Superior temporal gyrus (tissue), 1 donor: ENCODE measurements at regions not wholly inside any gene's neighbourhood (a gene's known extent, or its start where the extent isn't known, plus 50 kb on each side); places are given as distances from the start of the nearest gene placed in this dataset.
A peak's percentile ranks its signal among the peaks of the same experiment; 100 is the strongest.
"Not testable (repeated sequence)": the region's sequence is repeated elsewhere in the genome, so short reads cannot be mapped to it uniquely, and the experiment has no call there.

Source experiments
- DNase-seq: peaks from one replicate; pipeline ENCODE4 v3.0.0-alpha.2; 2016; ENCODE audit errors: extremely low spot score

DNA sequence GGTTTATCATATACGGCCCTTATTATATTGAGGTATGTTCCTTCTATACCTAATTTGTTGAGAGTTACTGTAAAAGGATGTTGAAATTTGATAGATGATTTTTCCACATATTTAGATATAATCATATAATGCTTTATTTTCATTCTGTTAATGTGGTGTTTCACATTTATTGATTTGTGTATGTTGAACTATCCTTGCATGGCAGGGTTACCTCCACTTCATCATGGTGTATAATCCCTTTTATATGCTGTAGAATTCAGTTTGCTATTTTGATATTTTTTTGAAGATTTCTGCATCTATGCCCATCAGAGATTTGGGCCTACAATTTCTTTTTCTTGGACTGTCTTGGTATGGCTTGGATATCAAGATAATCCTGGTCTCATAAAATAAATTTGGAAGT lies 355.5 kb downstream of the EDEM1 start:
- DNase-seq: no peak

DNA sequence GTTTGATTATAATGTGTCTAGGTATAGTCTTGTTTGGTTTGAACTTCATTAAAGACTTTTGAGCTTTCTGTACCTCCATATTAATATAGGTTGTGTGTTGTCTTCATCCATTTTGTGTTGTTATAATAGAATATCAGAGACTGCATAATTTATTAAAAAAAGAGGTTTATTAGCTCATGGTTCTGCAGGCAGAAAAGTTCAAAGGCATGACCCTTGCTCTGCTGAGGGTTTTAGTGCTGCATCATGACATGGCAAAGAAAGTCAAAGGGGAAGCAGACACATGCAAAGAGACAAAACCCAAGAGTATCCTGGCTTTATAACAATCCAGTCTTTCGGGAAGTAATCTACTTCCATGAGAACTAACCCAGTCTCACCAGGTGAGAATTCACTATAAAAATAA lies 358.2 kb downstream of the EDEM1 start:
- no peak for DNase-seq

DNA sequence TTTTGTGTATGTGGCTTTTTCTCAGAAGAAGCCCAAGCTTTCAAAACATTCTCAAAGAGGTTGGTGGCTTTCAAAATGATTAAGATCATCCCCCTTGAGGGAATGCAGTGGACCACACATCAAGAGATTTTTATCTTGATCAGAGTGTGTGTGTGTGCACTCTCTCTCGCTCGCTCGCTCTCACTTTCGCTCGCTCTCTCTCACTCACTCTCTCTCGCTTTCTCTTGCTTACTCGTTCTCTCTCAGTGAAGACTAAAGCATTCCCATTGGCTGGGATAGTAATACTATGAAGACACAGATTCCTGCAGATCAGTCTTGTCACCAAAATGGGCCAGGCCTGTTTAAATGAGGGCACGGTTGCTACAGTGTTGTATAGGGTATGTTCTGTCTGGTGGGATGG lies 365.7 kb downstream of the EDEM1 start:
- no peak for DNase-seq

- DNase-seq: no peak
Measured at GRCh38 chr3:5554245-5554747, 366.8 kb downstream of the EDEM1 start.

GRCh38 chr3:5560199-5560598 lies 372.7 kb downstream of the EDEM1 start:
- no peak for DNase-seq

DNA sequence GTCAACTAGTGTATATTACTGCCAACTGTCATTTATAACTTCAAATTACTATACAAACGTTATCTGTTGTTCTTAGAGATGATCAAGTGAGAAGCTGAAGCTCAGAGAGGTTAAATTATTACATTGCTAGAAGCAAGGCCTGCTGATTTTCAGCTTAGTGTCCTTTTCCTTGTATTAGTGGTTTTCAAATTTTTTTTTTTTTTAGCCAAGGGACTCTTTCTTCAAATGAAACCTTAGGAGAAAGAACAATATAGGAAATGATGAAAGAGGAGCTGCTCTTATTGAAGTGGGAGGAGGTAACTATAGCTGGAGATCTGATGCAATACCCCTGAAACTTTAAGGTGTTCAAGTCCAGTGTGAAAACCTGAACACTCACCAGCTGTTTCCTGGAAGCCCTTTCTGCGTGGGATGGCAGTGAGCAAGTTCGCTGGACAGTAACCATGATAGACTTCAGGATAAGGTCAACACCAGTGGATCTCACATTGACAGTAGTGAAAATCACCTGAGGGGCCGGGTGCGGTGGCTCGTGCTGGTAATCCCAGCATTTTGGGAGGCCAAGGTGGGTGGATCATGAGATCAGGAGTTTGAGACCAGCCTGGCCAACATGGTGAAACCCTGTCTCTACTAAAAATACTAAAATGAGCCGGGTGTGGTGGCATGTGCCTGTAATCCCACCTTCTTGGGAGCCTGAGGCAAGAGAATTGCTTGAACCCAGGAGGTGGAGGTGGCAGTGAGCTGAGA lies 376.2 kb downstream of the EDEM1 start:
- DNase-seq: no peak

DNA sequence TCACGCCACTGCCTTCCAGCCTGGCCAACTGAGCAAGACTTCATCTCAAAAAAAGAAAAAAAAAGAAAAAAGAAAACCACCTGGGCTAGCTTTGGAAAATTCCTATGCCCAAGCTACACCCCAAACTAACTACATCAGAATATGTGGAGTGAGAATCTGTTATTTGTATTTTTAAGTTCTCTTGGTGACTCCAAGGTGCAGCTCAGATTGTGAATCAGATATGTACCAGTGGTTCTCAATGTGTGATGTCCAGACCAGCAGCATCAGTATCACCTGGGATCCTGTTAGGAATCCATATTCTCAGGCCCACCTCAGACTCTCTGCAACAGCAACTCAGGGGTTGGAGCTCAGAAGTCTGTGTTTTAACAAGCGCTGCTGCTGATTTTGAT lies 376.8 kb downstream of the EDEM1 start:
- no peak for DNase-seq

DNA sequence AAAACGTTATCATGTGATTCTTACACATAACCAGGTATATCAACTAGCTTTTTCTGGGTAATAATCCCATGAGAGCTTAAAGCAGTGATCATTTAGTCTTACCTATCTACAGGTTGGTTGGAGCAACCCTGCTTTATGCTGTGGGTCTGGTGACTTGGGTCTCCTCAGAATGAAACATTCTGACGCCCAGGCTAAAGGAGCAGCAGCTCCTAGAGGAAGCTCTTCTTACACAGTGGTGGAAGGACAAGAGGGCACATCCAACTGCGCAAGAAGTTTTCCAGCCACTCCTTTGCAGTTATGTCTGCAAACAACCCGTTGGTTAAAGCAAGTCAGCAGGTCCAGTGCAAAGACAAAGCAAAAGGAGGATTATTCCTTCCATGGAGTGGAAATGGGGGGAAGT lies 377.5 kb downstream of the EDEM1 start:
- no peak for DNase-seq

- DNase-seq: no peak
Measured at GRCh38 chr3:5567113-5567512, 379.6 kb downstream of the EDEM1 start.

DNA sequence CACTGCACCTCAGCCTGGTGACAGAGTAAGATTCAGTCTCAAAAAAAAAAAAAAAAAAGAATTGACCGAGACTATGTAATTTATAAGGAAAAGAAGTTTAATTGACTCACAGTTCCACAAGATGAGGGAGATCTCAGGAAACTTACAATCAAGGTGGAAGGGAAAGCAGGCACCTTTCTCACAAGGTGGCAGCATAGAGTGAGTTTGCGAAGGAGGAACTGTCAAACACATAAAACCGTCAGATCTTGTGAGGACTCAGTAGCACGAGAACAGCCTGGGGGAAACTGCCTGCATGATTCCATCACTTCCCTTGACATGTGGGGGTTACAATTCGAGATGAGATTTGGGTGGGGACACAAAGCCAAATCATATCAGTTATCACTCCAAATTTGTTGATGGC lies 380.9 kb downstream of the EDEM1 start:
- DNase-seq: no peak

- no peak for DNase-seq
Measured at GRCh38 chr3:5569152-5569551, 381.6 kb downstream of the EDEM1 start.

DNA sequence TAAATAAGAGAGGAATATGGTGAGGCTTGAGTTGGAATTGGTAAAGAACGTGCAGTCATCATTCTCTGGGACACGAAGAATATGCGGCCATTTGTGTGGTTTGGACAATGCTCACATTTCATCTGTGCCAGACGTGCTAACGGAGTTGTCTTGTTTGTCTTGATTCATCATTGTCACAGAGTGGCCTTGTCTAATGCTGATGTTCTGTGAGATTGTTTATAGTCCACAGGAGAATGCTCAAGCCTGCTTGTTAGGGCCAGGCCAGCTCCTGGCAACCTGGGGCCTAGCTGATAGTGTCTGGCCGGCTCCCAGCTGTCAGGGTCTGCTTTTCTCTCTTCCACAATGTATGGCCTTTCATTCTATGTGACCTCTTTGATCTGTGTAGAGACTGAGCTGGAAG lies 384.7 kb downstream of the EDEM1 start:
- DNase-seq: peak; percentile 51

- no peak for DNase-seq
Measured at GRCh38 chr3:5576277-5577011, 388.9 kb downstream of the EDEM1 start.

DNA sequence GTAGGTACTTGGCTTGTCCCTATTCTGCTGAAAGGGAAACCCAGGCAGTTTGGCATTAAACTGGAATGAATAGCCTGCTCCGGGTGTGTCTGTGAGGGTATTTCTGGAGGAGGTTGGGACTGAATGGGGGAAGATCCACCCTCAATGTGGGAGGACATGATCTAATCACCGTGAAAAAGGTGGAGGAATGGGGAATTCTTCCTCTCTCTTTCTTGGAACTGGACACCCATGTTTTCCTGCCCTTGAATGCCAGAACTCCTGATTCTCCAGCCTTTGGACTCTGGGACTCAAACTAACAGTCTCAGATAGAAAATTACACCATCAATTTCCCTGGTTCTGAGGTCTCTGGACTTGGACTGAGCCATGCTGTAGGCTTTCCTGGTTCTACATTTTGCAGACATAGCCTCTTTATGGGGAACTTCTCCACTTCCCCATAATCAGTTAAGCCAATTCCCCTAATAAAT lies 391.7 kb downstream of the EDEM1 start:
- DNase-seq: no peak

GRCh38 chr3:5579946-5580345 lies 392.4 kb downstream of the EDEM1 start:
- no peak for DNase-seq

DNA sequence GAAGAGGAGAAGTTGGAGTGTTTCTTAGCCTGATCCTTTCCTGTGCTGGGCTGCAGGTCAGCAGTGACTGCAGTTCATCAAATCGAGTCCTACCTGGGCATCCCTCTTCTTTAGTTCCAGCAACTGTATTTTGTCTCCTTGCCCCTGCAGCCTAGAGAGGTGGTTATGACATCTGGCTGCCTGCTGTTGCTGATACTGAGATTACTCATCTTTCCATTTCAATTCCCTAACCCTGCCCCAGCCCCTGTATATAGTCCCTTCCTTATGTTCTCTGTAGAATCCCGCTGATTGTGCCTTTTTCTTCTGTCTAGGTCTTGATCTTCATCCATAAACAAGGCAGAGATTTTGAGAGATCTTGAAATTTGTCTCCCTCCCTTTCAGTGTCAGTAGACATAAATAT lies 393.3 kb downstream of the EDEM1 start:
- no peak for DNase-seq

- DNase-seq: no peak
Measured at GRCh38 chr3:5581743-5582142, 394.2 kb downstream of the EDEM1 start.

DNA sequence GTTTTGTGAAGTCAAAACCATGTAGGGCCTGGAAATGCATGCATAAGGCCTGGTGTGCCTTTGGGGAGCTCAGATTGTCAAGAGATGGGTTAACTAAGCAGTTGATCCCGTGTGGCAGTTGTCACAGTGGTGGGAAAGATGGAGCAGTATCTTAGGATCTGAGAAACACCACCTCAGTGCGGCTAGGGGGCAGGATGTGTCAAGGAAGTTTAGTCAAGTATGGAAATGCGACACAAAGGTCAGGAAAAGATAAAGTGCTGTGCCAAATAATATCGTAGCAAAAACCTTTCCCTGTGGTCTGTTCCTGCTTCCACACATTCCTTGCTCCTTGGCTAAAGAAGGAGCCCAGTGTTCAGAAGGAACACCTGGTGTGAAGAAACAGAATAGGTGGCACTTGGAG lies 396.4 kb downstream of the EDEM1 start:
- DNase-seq: no peak

- no peak for DNase-seq
Measured at GRCh38 chr3:5585085-5585484, 397.6 kb downstream of the EDEM1 start.

- DNase-seq: no peak
Measured at GRCh38 chr3:5606884-5607472, 419.5 kb downstream of the EDEM1 start.

GRCh38 chr3:5607581-5607980 lies 420.1 kb downstream of the EDEM1 start:
- DNase-seq: no peak

- DNase-seq: not testable (repeated sequence)
Measured at GRCh38 chr3:5608971-5609370, 421.5 kb downstream of the EDEM1 start.

DNA sequence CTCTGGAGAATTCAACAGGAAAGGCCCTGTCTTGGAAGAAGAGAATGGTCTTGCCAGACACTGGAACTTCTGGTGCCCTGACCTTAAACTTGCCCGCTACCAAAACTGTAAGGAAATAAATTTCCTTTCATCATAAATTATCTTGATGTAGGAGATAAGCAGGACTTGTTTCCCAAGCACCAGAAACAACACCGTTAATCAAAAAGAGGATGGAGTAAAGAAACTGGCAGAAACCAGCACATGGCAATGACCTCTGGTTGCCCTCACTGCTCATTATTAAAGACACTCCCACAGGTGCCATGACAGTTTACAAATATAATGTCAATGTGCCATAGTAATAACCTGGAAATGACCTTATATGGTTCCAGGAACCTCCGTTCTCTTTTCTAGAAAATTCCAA lies 426.1 kb downstream of the EDEM1 start:
- DNase-seq: no peak
